ENCODE measurements at regions not wholly inside any gene's neighbourhood (a gene's known extent, or its start where the extent isn't known, plus 50 kb on each side); places are given as distances from the start of the nearest gene placed in this dataset.

DNA sequence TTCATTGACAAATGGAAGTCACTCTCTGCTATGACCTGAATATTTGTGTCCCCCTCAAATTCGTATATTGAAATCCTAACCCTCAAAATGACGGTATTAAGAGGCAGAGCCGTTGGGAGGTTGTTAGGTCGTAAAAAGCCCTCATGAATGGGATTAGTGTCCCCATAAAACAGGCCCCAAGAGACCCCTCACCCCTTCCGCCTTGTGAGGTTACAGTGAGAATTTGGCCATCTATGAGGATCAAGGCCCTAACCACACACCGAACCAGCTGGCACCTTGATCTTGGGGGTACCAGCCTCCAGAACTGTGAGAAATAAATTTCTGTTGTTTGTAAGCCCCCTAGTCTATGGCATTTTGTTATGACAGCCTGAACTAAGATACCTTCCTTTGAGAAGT is 52.5 kb upstream of the SLC22A16 start:
- TF ChIP-seq, protein P1, sequence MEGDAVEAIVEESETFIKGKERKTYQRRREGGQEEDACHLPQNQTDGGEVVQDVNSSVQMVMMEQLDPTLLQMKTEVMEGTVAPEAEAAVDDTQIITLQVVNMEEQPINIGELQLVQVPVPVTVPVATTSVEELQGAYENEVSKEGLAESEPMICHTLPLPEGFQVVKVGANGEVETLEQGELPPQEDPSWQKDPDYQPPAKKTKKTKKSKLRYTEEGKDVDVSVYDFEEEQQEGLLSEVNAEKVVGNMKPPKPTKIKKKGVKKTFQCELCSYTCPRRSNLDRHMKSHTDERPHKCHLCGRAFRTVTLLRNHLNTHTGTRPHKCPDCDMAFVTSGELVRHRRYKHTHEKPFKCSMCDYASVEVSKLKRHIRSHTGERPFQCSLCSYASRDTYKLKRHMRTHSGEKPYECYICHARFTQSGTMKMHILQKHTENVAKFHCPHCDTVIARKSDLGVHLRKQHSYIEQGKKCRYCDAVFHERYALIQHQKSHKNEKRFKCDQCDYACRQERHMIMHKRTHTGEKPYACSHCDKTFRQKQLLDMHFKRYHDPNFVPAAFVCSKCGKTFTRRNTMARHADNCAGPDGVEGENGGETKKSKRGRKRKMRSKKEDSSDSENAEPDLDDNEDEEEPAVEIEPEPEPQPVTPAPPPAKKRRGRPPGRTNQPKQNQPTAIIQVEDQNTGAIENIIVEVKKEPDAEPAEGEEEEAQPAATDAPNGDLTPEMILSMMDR (IDR thresholded peaks at IDR 0.05), result no peak
- TF ChIP-seq POLR2A (IDR thresholded peaks at IDR 0.05), result no peak
